ENCODE measurements at regions not wholly inside any gene's neighbourhood (a gene's known extent, or its start where the extent isn't known, plus 50 kb on each side); places are given as distances from the start of the nearest gene placed in this dataset.
"Not testable (repeated sequence)": the region's sequence is repeated elsewhere in the genome, so short reads cannot be mapped to it uniquely, and the experiment has no call there.

- DNase-seq: no peak
Measured at GRCh38 chr5:106262395-106262794, 1408.3 kb downstream of the EFNA5 start.

GRCh38 chr5:106259431-106260090 lies 1411.2 kb downstream of the EFNA5 start:
- not testable (repeated sequence) for DNase-seq

- DNase-seq: no peak
Measured at GRCh38 chr5:106258591-106259125, 1412.1 kb downstream of the EFNA5 start.

- DNase-seq: no peak
Measured at GRCh38 chr5:106254784-106255183, 1416.0 kb downstream of the EFNA5 start.

GRCh38 chr5:106246044-106246745 lies 1424.5 kb downstream of the EFNA5 start:
- not testable (repeated sequence) for DNase-seq

GRCh38 chr5:106241409-106241808 lies 1429.3 kb downstream of the EFNA5 start:
- DNase-seq: no peak

GRCh38 chr5:106205916-106206571 lies 1464.7 kb downstream of the EFNA5 start:
- no peak for DNase-seq

GRCh38 chr5:106202035-106202434 lies 1468.7 kb downstream of the EFNA5 start:
- DNase-seq: no peak

GRCh38 chr5:106200971-106201370 lies 1469.8 kb downstream of the EFNA5 start:
- no peak for DNase-seq

GRCh38 chr5:106195679-106196474 lies 1474.9 kb downstream of the EFNA5 start:
- DNase-seq: no peak

GRCh38 chr5:106189121-106189809 lies 1481.5 kb downstream of the EFNA5 start:
- no peak for DNase-seq

- DNase-seq: no peak
Measured at GRCh38 chr5:106185661-106186081, 1485.1 kb downstream of the EFNA5 start.

- DNase-seq: no peak
Measured at GRCh38 chr5:106174903-106175302, 1495.8 kb downstream of the EFNA5 start.

- no peak for DNase-seq
Measured at GRCh38 chr5:106172681-106173532, 1497.8 kb downstream of the EFNA5 start.

GRCh38 chr5:106171708-106172107 lies 1499.0 kb downstream of the EFNA5 start:
- no peak for DNase-seq

- no peak for DNase-seq
Measured at GRCh38 chr5:106171132-106171531, 1499.6 kb downstream of the EFNA5 start.

- no peak for DNase-seq
Measured at GRCh38 chr5:106167766-106168165, 1503.0 kb downstream of the EFNA5 start.

- DNase-seq: no peak
Measured at GRCh38 chr5:106163233-106163632, 1507.5 kb downstream of the EFNA5 start.

GRCh38 chr5:106159616-106160015 lies 1511.1 kb downstream of the EFNA5 start:
- DNase-seq: no peak

GRCh38 chr5:106154280-106154716 lies 1516.4 kb downstream of the EFNA5 start:
- no peak for DNase-seq

All from nucleus accumbens (tissue), 56 donors.